Activated gamma-delta T cell (primary cell): ENCODE measurements at regions not wholly inside any gene's neighbourhood (a gene's known extent, or its start where the extent isn't known, plus 50 kb on each side); places are given as distances from the start of the nearest gene placed in this dataset.
"Not testable (repeated sequence)": the region's sequence is repeated elsewhere in the genome, so short reads cannot be mapped to it uniquely, and the experiment has no call there.

Source experiments
- DNase-seq: peaks from one replicate; lab custom pipeline; 2025; lab: John Stamatoyannopoulos, UW

DNA sequence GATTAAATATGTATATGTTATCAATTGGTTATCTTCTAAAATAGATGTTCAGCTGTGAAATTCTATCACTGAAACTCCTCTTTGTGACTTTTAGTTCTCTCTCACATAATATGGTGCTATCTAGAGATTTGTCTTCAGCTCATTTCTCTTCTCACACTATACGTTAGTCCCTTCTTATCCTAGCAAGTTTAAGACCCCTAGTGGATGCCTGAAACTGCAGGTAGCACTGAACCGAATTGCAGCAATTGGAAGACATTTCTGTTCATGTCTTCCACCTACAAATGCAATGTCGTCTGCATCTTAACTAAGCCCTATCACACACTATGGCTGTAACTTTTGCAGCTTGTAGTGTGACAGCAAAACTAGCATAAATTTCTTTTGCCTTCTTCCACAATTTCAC, 442.7 kb upstream of the POM121L12 start:
- DNase-seq = no peak

DNA sequence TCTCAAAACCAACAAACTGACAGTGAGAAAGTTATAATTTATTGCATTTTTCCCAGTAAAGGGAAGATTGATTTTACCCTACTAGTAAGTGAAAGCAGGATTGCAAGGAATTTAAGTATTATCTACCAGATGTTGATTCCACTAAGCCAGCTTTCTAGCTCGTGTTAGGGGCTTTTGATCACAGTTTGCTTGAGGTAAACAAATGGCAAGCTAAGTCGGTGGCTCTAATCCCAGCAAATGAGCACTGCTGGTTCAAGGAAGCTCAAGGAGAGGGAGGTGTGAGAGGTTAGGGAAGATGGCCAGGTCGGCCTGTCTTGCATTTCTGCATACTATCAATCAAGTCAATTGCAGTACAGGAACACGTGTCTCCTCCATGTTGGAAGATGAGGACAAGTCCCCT, 448.7 kb upstream of the POM121L12 start:
- DNase-seq = no peak

DNA sequence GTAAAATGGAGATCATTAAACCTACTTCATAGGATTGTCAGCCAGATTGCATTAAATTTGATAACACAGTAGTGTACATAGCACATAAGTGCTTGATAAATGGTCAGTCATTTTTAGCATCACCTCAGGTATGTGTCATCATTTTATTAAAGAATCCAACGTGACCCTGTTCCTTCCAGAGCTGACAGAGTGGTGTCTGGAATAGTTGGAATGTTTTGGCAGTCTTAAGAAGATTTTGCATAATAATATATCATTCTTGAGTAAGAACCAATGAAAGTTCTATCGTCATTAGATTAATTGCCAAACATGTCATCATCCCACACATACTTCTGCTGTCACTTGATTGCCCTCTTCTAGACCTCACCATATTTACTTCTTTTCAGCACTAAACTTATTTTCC, 451.4 kb upstream of the POM121L12 start:
- DNase-seq = no peak

DNA sequence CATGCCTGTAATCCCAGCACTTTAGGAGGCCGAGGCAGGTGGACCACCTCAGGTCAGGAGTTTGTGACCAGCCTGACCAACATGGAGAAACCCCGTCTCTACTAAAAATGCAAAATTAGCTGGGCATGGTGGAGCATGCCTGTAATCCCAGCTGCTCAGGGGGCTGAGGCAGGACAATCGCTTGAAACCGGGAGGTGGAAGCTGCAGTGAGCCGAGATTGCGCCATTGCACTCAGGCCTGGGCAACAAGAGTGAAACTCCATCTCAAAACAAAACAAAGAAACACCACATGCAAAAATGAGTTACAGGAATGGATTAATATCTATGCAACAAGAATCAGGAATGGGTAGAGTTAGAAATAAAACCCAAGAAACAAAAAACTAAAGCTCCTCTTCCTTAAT, 462.3 kb upstream of the POM121L12 start:
- not testable (repeated sequence) for DNase-seq

DNA sequence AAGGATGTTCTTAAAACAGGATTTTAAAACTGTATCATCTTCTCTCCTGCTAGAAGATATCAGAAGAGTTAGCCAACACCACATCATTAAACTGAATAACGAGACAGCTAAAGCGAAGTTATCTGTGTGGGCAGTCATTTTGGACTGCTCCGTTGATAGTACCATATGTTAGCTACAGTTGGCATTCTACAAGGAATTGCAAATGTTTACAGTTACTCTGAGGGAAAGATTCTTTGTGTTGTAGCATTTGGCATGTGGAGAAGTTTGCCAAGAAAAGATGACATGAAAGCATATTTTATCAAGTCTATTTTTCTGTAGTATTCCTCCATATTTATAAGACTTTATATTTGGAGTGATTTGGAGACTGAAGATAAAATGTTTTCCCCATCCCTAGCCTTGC, 464.4 kb upstream of the POM121L12 start:
- DNase-seq = no peak

DNA sequence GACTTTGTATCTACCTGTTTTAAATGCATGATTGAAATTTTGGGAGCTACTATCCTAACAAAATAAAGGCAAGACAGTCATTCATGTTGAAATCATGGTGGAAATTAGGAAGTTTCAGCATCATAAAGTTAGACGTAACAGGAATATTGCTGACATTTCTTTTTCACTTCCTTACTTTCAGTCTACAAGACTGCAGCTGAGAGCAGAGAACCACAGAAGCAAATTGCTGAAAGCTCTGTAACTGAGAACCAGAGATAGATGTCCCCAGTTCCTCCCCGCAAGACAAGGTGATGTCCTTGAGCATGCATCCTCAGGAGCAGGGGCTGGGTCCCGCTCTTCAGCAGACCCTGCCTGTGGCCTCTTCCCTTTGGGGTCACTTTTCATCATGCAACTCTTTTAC, 466.3 kb upstream of the POM121L12 start:
- no peak for DNase-seq

DNA sequence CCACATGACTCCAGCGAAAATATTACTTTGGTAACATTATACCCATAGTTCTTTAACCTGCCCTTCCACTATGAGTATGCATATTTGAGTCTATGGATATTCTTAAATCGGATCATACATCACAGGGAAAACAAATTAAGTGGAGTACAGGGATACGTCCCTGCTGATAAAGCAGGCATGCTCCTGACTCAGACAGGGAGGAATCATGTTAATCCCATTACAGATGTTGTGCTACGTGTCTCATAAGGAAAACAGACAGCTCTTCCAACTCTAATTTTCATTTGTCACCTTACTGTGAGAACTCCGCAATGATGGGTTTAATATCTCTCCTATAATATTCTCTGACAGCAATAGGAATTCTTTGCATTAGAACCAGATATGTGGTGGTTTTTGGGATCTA, 469.5 kb upstream of the POM121L12 start:
- DNase-seq = no peak

DNA sequence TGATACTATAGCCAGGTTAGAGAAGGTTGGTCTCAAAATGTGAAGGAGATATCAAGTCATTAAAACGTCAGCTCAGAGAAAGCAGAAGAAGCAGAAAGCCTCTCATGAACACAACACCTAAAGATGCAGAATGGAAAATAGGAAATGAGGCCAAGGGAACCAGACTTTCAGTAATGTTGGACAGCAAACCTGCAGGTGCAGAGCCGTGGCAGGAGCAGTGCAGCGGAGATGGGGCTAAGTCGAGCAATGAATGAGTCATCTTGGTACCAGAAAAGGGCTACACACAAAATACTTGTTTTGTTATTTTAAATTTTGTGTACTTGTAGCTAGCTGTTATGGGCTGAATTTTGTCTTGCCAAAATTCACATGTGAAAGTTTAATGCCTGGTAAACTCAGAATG, 479.6 kb upstream of the POM121L12 start:
- DNase-seq = no peak

DNA sequence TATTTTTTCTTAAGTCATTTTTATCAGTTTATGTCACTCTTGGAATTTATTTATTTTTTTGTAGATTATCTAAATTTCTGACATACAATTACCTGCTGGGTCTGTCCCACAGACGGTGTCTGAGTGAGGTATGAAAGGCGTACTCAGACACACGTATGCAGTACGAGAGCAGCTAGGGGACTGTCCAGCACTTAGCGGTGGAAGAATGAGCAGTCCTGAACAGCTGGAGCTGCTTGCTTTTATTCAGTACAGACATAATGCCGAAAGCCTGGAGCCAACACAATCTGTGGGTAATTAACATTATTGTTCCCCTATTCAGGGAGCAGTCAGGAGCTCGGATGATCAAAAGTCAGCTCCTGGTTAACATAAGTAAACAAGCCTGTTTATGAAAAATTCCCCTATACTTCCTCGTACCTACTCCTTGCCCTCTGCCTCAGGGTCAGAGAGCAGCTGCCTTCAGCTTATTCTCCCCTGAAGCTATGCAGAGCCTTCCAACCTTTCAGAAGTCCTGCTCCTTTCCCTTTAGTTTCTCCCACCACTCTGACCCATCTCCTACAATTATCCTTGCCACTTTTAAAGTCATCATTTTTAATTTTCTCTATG, 488.0 kb upstream of the POM121L12 start:
- DNase-seq = no peak

DNA sequence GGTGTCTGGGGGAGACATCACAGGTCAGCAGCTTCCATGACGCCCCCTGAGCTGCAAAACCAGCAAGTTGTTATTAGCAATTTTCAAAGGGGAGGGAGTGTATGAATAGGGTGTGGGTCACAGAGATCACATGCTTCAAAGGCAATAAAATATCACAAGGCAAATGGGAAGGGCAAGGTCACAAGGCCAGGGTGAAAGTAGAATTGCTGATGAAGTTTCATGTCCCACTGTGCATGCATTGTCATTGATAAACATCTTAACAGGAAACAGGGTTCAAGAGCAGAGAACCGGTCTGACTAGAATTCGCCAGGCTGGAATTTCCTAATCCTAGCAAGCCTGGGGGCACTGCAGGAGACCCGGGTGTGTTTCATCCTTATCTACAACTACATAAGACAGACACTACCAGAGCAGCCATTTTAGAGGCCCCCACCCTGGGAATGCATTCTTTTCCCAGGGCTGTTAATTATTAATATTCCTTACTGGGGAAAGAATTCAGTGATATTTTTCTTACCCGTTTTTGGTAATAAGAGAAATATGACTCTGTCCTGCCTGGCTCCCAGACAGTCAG, 494.2 kb upstream of the POM121L12 start:
- DNase-seq = not testable (repeated sequence)

DNA sequence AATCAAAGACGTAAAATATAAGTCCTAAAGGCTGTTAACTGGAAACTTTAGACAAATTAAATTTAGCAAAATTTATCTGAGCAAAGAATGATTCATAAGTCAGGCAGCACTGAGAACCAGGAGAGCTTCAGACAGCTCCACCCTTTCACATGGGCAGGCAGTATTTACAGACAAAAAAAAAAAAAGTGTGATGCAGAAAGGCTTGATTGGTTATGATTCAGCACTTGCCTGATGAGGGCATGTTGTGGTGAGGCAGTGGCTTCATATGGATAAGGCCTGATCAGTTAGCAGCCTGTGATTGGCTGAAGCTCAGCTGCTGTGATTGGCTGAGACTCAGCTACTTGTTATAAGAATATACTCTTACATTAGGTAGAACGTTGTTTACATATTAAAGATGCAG, 495.4 kb upstream of the POM121L12 start:
- no peak for DNase-seq

DNA sequence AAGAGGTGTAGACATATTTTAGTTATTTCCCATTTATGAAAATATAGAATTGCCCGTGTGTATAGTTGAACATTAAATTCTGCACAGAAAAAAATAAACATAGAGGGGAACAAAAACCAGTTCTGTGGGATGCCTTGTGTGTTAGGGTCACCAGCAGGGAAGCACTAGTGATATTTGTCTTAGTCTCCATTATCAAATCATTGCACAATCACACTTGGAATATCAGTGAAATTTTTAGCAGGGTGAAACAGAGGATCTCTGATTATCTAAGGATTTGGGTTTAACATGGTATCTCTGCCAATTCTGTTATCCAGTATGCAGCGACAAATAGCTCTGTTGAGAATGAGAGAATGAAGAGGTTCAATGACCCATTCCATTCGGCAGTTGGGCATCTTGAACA, 496.0 kb upstream of the POM121L12 start:
- no peak for DNase-seq

DNA sequence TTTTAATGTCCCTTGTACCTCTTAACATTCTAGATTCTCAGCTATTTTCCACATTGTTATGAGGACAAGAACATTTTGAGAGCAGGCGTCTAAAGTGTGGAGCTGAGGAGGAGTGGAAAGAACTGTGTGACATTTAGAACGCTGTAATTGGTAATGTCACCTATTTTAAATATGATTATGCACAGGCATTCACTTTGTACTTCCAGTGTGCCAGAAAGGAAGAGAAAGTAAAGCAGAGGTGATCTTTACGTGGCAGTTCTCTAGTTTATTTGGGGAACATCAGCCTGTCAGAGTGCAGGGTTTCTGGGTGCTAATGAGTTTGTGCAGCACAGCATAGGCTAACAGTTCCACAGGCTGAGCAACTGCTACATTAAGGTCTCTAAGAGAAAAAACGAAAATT, 498.4 kb upstream of the POM121L12 start:
- no peak for DNase-seq

DNA sequence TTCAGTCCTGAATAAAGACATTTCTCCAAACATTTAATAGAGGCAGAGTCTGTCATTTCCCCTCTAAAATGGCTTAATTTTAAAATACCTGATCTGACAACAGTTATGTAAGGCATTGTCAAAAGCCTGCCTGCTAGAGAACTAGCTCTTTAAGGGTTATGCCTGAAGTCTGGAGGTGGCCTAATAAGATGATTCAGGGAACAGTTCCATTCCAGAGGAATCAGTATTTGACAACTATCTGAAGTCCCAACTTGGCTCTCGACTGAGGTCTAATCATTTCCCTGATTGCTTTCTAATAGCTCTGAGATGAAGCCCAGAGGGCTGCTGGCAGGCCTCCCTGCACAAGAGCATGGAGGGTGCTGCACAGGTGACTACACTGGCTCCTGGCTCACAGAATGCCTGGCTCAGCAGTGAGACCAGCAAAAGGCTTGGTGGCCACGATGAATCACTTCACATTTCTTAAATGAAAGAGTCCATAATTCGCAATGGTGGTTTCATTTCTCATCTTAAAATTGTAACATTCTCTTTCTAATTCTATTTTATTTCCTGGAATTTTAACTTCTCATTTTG, 509.6 kb upstream of the POM121L12 start:
- DNase-seq = no peak

DNA sequence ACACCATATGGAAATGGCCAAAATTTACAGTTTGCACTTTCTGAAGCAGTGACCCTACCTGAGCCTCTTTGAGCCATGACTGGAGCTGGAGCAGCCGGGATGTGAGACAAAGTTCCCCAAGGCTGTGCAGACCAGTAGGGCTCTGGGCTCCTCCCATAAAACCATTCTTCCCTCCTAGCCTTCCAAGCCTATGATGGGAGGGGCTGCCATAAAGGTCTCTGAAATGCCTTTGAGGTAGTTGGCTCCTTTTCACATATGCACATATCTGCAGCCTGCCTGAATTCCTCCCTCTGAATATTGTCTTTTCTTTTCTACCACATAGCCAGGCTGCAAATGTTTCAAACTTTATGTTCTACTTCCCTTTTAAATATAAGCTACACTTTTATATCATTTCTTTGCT, 516.6 kb upstream of the POM121L12 start:
- DNase-seq = no peak

DNA sequence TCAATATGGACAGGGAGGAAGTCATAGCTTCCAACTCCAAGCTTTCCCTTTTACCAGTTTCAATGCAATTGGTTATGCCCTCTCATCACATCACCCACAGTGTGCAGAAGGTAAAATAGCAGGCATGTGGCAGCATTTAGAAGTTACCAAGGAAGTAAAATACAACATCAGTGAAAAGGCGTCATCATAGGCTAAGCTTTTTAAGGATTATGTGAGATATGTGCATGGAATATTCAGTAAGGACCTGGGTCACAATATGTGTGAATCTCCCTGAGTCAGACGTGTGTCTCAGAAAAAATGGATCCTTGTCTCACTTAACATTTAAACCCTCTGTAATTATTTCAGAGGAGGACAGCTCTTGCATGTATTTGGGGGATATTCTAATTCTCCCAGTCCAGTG, 522.8 kb upstream of the POM121L12 start:
- DNase-seq = no peak

DNA sequence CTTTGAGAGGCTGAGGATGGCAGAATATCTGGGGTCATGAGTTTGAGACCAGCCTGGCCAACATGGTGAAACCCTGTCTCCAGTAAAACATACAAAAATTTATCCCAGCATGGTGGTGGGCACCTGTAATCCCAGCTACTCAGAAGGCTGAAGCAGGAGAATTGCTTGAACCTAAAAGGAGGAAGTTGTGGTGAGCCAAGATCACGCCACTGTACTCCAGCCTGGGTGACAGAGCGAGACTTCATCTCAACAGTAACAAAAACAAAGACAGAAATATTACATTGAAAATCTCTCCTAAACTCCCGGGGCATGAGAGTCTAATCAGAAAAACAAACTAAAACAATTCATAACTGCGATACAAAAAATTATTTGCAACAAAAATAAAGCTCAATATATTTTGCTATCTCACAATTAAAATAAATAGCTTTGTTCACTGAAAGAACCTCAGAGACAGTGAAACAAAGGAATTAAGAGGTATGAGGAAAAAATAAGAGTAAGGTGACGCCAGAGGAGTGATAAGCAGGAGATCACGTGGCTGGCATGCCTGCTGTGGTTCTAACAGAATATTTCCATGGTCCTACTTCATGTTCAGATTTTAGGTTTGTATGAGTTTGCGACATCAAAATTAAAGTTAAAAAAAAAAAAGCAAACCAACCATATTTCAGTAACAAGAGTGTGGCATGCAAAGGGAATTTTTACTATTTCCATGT, 527.7 kb upstream of the POM121L12 start:
- DNase-seq = no peak

DNA sequence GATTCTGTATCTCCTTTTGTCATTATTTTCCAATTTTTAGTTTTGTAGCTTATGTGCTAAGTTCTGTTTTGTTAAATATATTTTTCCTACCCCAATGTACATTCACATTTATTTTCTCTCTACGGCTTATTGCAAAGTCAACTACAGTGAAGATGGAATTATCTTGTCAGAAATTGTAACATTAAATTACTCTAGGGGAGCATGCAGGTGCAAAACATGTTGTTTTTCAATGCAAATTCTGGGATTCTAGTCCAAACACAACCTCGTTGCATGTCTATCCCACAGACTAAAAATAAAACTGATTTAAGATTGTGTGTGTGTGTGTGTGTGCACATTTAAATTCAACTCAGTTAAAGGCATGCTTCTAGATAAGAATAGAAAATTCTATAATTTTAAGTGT, 529.1 kb upstream of the POM121L12 start:
- no peak for DNase-seq

DNA sequence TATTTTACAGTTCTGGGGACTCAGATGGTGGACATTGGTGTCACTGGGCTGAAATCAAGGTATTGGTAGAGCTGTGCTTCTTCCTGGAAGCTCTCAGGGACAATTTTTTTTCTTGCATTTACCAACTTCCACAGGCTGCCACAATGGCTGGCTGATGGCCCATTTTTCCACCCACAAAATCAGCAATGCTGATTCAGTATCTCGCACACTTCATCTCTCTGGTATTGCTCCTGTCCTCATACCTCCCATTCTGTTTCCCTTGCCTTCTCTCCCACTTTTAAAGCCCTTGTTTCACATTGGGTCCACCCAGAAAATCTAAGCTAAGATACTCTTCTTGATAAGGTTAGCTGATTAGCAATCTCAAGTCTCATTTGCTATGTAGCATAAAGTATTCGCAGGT, 530.9 kb upstream of the POM121L12 start:
- no peak for DNase-seq

DNA sequence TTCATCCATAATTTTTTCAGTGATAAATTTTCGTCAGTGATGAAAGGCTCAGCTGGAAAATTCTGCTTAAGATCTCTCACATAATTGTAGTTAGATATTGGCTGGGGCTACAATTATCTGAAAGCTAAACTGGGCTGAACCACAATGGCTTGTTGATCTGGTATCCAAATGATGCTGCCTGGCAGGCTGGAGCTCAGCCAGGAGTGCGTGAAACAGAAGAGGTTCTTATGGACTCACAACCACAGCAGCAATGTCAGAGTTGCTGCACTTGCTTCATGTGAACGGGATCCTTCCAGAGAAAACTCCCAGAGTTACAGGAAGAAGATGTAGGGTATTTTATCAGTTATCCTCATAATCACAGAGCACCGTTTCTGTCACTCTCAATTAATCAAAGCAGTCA, 533.2 kb upstream of the POM121L12 start:
- no peak for DNase-seq

DNA sequence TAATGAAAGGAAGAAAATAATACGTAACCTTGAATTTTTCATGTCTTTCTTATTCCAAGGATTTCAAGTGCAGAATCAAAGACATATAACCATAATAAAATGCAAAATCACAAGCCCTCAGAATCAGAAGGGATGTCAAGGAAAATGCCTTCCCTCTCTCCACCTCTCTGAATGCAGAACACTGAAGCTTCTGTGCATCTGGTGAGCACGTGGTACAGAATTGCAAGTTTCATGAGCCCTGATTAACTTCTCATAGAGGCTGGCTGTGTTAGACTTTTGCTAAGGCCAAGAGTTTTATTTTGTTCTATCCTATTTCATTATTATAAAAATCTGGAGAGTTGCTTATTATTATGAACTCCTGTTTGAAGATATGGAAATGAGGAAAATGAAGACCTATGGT, 533.7 kb upstream of the POM121L12 start:
- DNase-seq = no peak

DNA sequence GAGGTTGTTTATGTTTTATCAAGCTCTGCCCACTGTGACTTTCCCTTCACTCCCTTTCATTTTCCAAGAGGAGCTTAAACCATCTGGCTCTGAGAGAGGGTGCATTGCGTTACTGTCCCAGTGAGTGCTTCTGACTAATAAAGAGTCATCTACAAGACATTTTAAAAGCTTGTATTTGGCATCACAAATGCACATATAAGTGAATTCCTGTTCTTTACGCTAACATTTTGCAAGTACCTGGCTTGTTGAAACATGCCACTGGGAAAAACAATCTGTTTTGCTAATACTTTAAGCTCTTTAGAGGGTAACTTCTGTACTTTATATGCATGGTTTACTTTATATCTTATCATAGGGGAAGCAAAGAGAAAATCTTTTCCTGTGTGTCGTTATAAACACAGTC, 534.6 kb upstream of the POM121L12 start:
- DNase-seq = no peak

DNA sequence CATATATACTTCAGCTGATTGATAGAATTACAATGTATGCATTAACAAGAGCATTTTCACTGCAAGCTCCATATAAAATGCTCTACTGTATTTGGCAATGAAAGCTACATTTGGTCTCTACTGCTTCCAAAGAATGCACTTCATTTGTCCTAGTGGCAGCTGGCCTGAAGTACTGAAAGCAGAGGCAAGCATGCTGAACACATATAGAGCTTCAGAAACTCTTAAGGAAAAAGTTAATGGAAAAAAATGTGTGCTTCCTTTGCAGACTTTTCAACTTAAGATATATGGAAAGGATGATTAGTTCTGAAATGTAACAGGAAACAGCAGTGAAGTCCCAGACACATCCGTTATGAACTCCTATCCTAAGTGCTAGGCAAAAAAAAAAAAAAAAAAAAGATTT, 537.1 kb upstream of the POM121L12 start:
- no peak for DNase-seq
